Muscle of leg (tissue), 3 donors: ENCODE measurements at regions not wholly inside any gene's neighbourhood (a gene's known extent, or its start where the extent isn't known, plus 50 kb on each side); places are given as distances from the start of the nearest gene placed in this dataset.

Experiments used
- DNase-seq: peaks from one replicate; pipeline ENCODE4 v3.0.0; 2013
- H3K27ac ChIP-seq: one replicate; pipeline ENCODE4 v1.5.1; 2013; ENCODE audit warnings: mild to moderate bottlenecking, low read length, control low read depth
- H3K27me3 ChIP-seq: one replicate; pipeline ENCODE4 v1.6.1; 2013; ENCODE audit warnings: low read length; ENCODE audit not compliant: control insufficient read depth, insufficient read depth
- H3K36me3 ChIP-seq: one replicate; pipeline ENCODE4 v1.6.1; 2013; ENCODE audit warnings: low read length; ENCODE audit not compliant: control insufficient read depth, insufficient read depth
- H3K4me1 ChIP-seq: one replicate; pipeline ENCODE4 v1.6.1; 2013; ENCODE audit warnings: low read length; ENCODE audit not compliant: control insufficient read depth, insufficient read depth
- H3K4me3 ChIP-seq: one replicate; pipeline ENCODE4 v1.5.1; 2013; ENCODE audit warnings: low read length, control low read depth
- H3K9me3 ChIP-seq: replicated peaks from 2 replicates; pipeline ENCODE4 v1.6.1; 2013; ENCODE audit warnings: low read depth, low read length; ENCODE audit not compliant: control insufficient read depth
- WGBS: methylation state at CpG from one replicate; pipeline ENCODE4 v1.1.5; 2013; ENCODE audit warnings: missing lambda C conversion rate; ENCODE audit not compliant: insufficient coverage; 5-methylcytosine and 5-hydroxymethylcytosine counted together

DNA sequence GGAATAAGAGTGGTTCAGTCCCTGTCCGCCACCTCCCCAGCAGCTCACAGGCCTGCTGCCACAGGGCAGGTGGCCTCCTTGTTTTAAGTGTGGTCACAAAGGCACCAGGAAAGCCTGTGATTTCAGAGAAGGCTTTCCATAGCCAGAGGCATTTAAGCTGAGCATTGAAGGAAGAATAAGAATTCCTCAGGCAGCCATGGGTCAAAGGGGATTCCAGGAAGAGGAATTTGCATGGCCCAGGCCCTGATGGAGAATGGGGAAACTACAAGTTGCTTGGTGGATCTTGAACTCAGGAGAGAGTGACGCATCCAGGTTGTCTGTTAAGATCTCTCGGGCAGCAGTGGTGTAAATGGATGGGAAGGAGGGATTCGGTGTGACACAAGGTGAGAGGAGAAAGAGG, 66.7 kb downstream of the KLHDC7A start:
- Histone ChIP-seq H3K27me3 (peaks cover 48% of the 10 kb centered on the region), H3K27ac (no peak overlapping the region), H3K36me3 (no peaks in the 10 kb centered on the region), H3K9me3 (peaks cover 3% of the 10 kb centered on the region), H3K4me3 (no peak overlapping the region), H3K4me1 (peaks cover 23% of the 10 kb centered on the region)
- WGBS = 50% methylated on average over 4 of the region's 4 CpGs
- no peak for DNase-seq

DNA sequence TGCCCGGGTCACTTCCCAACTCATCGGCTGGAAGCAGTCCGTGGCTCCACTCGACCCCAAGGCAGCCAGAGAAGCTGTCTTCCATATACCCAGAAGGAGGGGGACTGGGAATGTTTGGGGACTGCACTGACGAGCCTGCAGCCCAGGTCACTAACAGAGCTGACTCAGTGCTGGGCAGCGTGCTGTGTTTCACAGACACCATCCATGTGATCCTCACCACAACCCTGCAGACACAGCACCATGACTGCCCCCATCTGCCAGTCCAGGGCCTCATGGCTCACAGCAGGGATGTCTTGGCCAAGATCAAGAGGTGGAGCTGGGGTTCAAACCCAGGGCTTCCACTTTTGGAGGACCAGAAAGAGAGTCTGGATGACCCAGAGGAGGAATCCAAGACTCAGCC, 67.9 kb downstream of the KLHDC7A start:
- H3K36me3 ChIP-seq = no peaks in the 10 kb centered on the region
- H3K27me3 ChIP-seq = peaks cover 38% of the 10 kb centered on the region
- H3K4me3 ChIP-seq = no peak overlapping the region
- 40% methylated on average over 1 of the region's 6 CpGs for WGBS
- DNase-seq = no peak
- H3K4me1 ChIP-seq = peaks cover 23% of the 10 kb centered on the region
- no peak overlapping the region for H3K27ac ChIP-seq
- H3K9me3 ChIP-seq = no peaks in the 10 kb centered on the region

DNA sequence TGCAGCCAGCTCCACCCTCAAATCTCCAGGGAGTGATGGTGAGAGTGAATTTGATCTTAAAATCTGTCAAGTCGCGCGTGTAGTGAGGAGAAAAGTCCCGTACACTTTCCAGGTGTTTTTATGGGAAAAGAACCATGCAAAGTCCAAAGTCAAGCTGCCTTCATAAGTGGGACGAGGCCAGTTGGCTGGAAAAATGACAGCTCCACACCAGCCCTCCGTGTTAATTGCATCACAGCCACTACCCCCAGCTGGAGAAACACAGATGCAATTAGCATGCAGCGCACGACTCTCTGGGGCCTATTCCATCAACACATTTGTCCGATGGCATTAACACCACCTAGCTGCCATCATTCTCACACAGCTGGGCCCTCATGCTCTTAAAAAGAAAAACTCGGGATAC, 68.4 kb downstream of the KLHDC7A start:
- no peak for DNase-seq
- Histone ChIP-seq H3K9me3 (no peaks in the 10 kb centered on the region), H3K36me3 (no peaks in the 10 kb centered on the region), H3K4me1 (peaks cover 23% of the 10 kb centered on the region), H3K4me3 (no peak overlapping the region), H3K27ac (no peak overlapping the region), H3K27me3 (peaks cover 35% of the 10 kb centered on the region)
- WGBS = 37% methylated on average over 6 of the region's 10 CpGs

DNA sequence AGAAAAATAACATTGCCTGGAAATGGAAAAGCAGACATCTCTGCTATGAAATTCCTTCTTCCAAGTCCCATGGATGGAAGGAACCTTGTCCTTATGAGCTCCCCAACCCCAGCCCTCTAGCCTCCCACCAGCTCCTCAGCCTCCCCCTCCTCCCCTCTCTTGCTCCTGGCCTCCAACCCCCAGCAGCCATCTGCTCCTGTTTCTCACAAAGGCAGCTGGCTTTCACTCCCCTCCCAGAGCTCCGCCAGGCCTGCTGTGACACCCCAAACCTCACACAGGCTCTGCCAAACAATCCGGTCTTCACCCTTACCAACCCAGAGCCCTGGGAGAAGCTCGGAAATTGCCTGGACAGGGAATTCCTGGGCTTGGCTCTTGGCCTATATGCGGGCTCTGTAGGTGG, 69.2 kb downstream of the KLHDC7A start:
- H3K4me3 ChIP-seq = no peak overlapping the region
- no peaks in the 10 kb centered on the region for H3K9me3 ChIP-seq
- H3K27me3 ChIP-seq = peaks cover 35% of the 10 kb centered on the region
- DNase-seq = peak; percentile 42
- WGBS = 20% methylated on average over 1 of the region's 4 CpGs
- no peaks in the 10 kb centered on the region for H3K36me3 ChIP-seq
- peaks cover 23% of the 10 kb centered on the region for H3K4me1 ChIP-seq
- H3K27ac ChIP-seq = no peak overlapping the region

DNA sequence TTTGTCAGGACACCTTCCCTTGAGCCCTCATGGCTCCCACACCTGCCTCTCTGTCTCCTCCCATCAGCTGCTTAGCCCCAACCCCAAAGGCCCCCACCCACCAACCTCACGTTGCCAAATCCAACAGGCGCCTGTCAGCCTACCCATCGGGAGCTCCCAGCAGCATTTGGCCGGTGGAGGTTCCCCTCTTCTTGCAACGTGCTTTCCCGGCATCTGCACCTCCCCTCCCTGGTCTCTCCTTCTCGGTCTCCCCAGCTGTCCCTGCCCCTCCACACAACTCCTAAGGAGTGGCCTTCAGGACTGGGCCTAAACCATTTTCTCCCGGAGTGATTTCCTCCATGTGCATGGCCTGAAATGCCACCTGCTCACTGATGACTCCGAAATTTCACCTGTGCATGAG, 71.9 kb downstream of the KLHDC7A start:
- no peak for DNase-seq
- Histone ChIP-seq H3K9me3 (no peaks in the 10 kb centered on the region), H3K27ac (no peak overlapping the region), H3K4me3 (no peak overlapping the region), H3K27me3 (peaks cover 30% of the 10 kb centered on the region), H3K4me1 (peaks cover 23% of the 10 kb centered on the region), H3K36me3 (no peaks in the 10 kb centered on the region)
- 61% methylated on average over 7 of the region's 9 CpGs for WGBS

DNA sequence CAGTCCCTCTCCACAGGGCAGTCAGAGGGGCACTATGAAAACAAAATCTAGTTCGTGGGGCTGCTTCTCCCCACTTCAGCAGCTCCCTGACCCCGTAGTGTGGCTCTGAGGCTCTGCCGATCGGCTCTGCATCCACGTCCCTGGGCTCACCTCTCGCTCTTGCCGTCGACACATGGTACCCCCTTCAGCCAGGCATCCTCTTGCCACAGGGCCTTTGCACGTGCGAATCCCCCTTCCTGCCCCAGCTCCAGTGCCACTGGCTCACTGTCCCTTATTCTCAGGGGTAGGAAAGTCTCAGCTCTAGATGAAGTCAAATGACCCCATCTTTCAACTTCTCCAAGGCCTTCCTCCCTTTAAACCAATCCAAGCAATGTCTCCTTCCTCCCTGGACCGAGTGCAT, 72.7 kb downstream of the KLHDC7A start:
- H3K4me3 ChIP-seq = no peak overlapping the region
- H3K27ac ChIP-seq = no peak overlapping the region
- no peaks in the 10 kb centered on the region for H3K9me3 ChIP-seq
- peaks cover 33% of the 10 kb centered on the region for H3K27me3 ChIP-seq
- H3K36me3 ChIP-seq = no peaks in the 10 kb centered on the region
- 93% methylated on average over 11 of the region's 11 CpGs for WGBS
- H3K4me1 ChIP-seq = peaks cover 22% of the 10 kb centered on the region
- no peak for DNase-seq

DNA sequence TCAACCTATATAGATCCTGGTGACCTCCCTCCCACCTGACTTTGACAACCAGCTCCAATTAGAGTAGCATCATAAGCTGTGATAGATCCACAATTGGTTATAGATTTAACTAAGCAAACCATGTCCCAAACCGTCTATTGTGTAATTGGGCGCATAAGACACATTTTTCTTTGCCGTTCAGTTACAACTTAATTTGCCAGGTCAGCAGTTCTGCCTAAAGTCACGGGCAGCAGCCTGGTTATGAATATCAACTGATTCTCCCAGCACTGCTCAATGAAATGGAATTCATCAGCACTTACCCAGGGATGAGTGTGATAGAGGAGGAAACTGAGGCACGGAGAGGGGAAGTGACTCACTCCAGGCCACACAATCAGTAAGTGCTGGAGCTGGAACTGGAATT, 73.4 kb downstream of the KLHDC7A start:
- Histone ChIP-seq H3K4me3 (no peak overlapping the region), H3K36me3 (no peaks in the 10 kb centered on the region), H3K27ac (no peak overlapping the region), H3K27me3 (peaks cover 35% of the 10 kb centered on the region), H3K9me3 (no peaks in the 10 kb centered on the region), H3K4me1 (peaks cover 16% of the 10 kb centered on the region)
- no peak for DNase-seq
- 70% methylated on average over 3 of the region's 5 CpGs for WGBS

DNA sequence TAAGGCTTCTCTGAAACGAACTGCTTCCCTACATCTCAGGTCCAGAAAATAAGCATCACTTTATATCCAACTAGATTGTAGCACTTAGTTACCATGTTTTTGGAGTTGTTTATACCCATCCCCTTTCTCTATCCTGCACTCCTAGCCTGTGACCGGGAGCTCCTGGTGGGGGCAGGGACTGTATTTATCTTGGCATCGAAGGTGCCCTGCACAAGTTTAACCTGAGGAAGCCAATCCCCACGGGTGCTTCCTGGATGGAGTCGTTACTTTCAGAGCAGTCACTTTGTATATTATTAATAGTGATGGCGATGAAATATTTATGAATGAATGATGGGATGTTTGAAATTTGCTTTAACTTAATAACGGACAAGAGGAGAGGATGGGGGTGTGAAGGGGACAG, 73.9 kb downstream of the KLHDC7A start:
- peaks cover 38% of the 10 kb centered on the region for H3K27me3 ChIP-seq
- WGBS = 59% methylated on average over 5 of the region's 7 CpGs

DNA sequence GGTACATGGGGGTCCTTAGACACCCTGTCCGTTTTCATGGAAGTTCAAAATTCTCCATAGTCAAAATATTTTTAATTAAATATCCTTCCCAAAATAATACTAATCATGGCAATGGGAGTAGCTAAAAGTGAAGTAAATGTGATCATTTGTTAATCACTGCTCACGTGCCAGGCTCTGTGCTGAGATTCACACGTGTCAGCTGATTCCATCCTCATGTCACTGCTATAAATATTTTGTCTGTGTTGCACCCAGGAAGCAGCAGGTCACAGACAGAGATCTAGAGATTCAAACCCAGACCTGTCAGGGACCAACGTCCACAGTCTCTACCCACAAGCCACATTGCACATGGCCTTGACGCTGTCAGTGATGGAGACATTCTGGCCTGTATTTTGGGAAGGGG, 74.3 kb downstream of the KLHDC7A start:
- H3K27ac ChIP-seq = no peak overlapping the region
- no peak overlapping the region for H3K4me3 ChIP-seq
- no peaks in the 10 kb centered on the region for H3K36me3 ChIP-seq
- no peaks in the 10 kb centered on the region for H3K9me3 ChIP-seq
- no peak for DNase-seq
- peaks cover 42% of the 10 kb centered on the region for H3K27me3 ChIP-seq
- H3K4me1 ChIP-seq = peaks cover 8% of the 10 kb centered on the region
- 80% methylated on average over 1 of the region's 5 CpGs for WGBS

More for the DNA sequence above, 73.9 kb downstream of the KLHDC7A start:
- Histone ChIP-seq H3K4me1 (peaks cover 11% of the 10 kb centered on the region), H3K4me3 (no peak overlapping the region), H3K9me3 (no peaks in the 10 kb centered on the region), H3K36me3 (no peaks in the 10 kb centered on the region), H3K27ac (no peak overlapping the region)
- DNase-seq = no peak

DNA sequence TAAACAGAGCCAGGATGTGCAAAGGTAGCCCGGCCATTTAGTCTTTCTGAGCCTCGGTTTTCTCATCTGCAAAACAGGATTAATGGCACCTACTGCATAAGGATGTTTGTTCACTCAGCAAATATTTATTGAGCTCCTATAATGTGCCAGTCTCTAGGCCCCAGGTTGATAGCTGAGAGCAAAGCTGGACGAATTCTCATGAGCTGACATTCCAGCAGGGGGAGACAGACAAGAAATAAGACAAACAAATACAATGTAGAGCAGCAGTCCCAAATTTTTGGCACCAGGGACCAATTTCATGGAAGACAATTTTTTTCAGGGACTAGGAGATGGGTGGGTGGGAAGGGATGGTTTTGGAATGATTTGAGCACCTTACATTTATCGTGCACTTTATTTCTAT, 74.3 kb upstream of the PAX7 start:
- Histone ChIP-seq H3K4me3 (no peak overlapping the region), H3K4me1 (no peaks in the 10 kb centered on the region), H3K27ac (no peak overlapping the region), H3K36me3 (no peaks in the 10 kb centered on the region), H3K27me3 (peaks cover 50% of the 10 kb centered on the region), H3K9me3 (no peaks in the 10 kb centered on the region)
- WGBS = 53% methylated on average over 3 of the region's 4 CpGs
- DNase-seq = peak; percentile 33
